HFFc6 (cell line): ENCODE measurements at regions not wholly inside any gene's neighbourhood (a gene's known extent, or its start where the extent isn't known, plus 50 kb on each side); places are given as distances from the start of the nearest gene placed in this dataset.
"Not testable (repeated sequence)": the region's sequence is repeated elsewhere in the genome, so short reads cannot be mapped to it uniquely, and the experiment has no call there.

Experiments used
- DNase-seq: peaks from one replicate; pipeline ENCODE4 v3.0.0-alpha.2; 2018
- H3K27ac Mint-ChIP-seq: 2 replicates; pipeline ENCODE4 v1.8.0; 2020; ENCODE audit warnings: mild to moderate bottlenecking, mixed read lengths
- H3K27me3 Mint-ChIP-seq: 2 replicates; pipeline ENCODE4 v1.8.0; 2021; ENCODE audit warnings: mild to moderate bottlenecking, moderate library complexity, mixed read lengths; ENCODE audit not compliant: insufficient read depth
- H3K36me3 Mint-ChIP-seq: 2 replicates; pipeline ENCODE4 v1.8.0; 2021; ENCODE audit warnings: low read depth, mixed read lengths
- H3K4me1 Mint-ChIP-seq: 2 replicates; pipeline ENCODE4 v1.8.0; 2020; ENCODE audit warnings: low read depth, mixed read lengths
- H3K4me3 Mint-ChIP-seq: 2 replicates; pipeline ENCODE4 v1.8.0; 2020; ENCODE audit warnings: mild to moderate bottlenecking, moderate library complexity, mixed read lengths
- H3K9me3 Mint-ChIP-seq: 2 replicates; pipeline ENCODE4 v1.8.0; 2020; ENCODE audit warnings: mild to moderate bottlenecking, mixed read lengths
- TF ChIP-seq, protein P1 (sequence below): fragments of 200-600 bp; sonication (generic); IDR thresholded peaks from 2 replicates; pipeline ENCODE4 v1.5.0; 2021; ENCODE audit warnings: antibody characterized with exemption, mild to moderate bottlenecking

GRCh38 chrX:125205918-125206665, 113.6 kb upstream of the TEX13C start:
- H3K27me3 Mint-ChIP-seq: peaks cover 4% of the 10 kb centered on the region
- no peaks in the 10 kb centered on the region for H3K9me3 Mint-ChIP-seq
- H3K4me1 Mint-ChIP-seq: no peaks in the 10 kb centered on the region
- no peak overlapping the region for H3K4me3 Mint-ChIP-seq
- no peak for DNase-seq
- H3K36me3 Mint-ChIP-seq: no peaks in the 10 kb centered on the region
- TF ChIP-seq, protein P1, sequence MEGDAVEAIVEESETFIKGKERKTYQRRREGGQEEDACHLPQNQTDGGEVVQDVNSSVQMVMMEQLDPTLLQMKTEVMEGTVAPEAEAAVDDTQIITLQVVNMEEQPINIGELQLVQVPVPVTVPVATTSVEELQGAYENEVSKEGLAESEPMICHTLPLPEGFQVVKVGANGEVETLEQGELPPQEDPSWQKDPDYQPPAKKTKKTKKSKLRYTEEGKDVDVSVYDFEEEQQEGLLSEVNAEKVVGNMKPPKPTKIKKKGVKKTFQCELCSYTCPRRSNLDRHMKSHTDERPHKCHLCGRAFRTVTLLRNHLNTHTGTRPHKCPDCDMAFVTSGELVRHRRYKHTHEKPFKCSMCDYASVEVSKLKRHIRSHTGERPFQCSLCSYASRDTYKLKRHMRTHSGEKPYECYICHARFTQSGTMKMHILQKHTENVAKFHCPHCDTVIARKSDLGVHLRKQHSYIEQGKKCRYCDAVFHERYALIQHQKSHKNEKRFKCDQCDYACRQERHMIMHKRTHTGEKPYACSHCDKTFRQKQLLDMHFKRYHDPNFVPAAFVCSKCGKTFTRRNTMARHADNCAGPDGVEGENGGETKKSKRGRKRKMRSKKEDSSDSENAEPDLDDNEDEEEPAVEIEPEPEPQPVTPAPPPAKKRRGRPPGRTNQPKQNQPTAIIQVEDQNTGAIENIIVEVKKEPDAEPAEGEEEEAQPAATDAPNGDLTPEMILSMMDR: no peak
- no peak overlapping the region for H3K27ac Mint-ChIP-seq

DNA sequence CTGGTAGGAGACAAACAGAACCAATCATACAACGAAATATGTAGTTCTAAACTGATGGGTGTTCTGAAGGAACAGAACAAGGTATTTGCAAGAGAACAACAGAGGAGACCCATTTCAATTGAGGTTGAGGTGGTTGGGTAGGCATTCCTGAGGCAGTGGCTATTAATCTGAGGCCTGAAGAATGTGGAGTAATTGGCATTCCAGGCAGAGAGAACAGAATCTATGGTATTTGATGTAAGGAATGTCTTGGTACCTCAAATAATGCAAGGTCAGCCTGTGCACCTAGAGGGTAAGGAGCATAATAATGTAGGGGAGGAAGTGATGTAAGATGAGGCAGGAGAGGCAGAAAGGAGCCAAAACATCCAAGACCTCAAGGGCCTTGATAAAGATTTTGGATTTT, 109.5 kb upstream of the TEX13C start:
- no peak for DNase-seq
- TF ChIP-seq, protein P1: no peak
- peaks cover 4% of the 10 kb centered on the region; the same call in 1 of the 2 replicates for H3K27me3 Mint-ChIP-seq
- H3K4me1 Mint-ChIP-seq: no peaks in the 10 kb centered on the region
- H3K4me3 Mint-ChIP-seq: no peak overlapping the region
- H3K36me3 Mint-ChIP-seq: no peaks in the 10 kb centered on the region
- H3K27ac Mint-ChIP-seq: no peak overlapping the region
- no peaks in the 10 kb centered on the region for H3K9me3 Mint-ChIP-seq

DNA sequence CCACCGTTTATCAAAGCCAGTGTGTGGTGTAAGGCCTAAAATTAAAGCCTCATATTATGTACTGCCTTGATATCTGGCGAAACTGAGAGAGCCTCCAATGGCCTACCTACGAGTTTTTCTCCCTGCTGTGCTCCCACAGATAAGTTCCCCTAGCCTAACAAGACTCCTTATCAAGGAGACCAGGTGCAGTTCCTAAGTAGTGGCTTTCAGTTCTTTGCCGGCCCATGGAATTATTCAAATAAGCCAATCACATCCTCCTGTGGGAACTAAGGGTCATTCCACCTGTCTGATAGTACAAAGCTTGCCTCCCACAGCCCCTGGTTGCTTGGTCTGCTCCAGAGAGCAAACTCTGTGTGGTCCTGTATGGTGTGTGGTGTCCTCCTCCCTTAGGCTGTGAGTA, 99.8 kb upstream of the TEX13C start:
- H3K27ac Mint-ChIP-seq: no peak overlapping the region

DNA sequence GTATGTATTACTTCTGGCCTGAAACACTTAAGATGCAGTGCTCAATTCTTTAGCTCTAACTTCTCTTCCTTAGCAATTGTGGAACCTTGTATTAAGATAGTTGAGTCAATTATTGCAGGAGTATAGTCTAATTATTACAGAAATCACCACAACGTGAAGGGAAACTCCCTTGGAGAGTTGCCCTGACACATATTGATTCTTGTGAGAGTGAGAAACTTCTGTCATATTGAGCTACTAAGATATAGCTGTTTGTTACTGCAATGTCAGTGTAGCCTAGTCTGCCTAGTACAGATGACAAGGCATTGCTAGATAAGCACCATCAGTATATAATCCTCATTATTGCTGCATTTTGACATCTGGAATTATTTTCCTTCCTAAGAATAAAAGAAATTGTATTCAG, 82.7 kb upstream of the TEX13C start:
- TF ChIP-seq, protein P1: no peak
- DNase-seq: no peak
- H3K36me3 Mint-ChIP-seq: no peaks in the 10 kb centered on the region

More for the DNA sequence above, 99.8 kb upstream of the TEX13C start:
- Mint-ChIP-seq H3K4me3 (no peak overlapping the region), H3K4me1 (no peaks in the 10 kb centered on the region), H3K36me3 (no peaks in the 10 kb centered on the region), H3K9me3 (peaks cover 10% of the 10 kb centered on the region; the same call in 1 of the 2 replicates), H3K27me3 (no peaks in the 10 kb centered on the region)
- TF ChIP-seq, protein P1: no peak
- DNase-seq: no peak

DNA sequence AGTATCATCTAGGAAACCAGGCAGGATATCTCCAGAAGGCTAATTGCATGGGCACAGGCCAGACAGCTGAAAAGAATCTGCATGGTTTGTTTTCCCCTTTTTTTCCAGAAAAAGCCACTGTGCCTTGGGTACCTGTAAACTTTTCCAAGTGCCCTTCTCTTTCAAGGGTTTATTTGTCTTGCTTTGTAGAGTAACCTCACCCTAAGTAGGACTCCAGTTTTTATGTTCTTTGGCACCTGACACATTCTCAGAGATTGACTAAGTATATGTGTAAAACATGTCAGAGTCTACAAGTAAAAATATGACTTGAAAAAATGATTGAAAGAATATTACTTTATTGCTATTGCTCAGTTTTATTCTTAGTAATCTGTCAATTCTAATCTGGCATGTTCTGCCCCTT, 70.7 kb upstream of the TEX13C start:
- no peaks in the 10 kb centered on the region for H3K27me3 Mint-ChIP-seq
- no peaks in the 10 kb centered on the region for H3K4me1 Mint-ChIP-seq
- no peak overlapping the region for H3K27ac Mint-ChIP-seq
- DNase-seq: no peak
- TF ChIP-seq, protein P1: no peak
- H3K9me3 Mint-ChIP-seq: peaks cover 5% of the 10 kb centered on the region
- no peak overlapping the region for H3K4me3 Mint-ChIP-seq
- no peaks in the 10 kb centered on the region for H3K36me3 Mint-ChIP-seq

More for the DNA sequence above, 82.7 kb upstream of the TEX13C start:
- Mint-ChIP-seq H3K27me3 (no peaks in the 10 kb centered on the region), H3K4me3 (no peak overlapping the region), H3K4me1 (no peaks in the 10 kb centered on the region), H3K9me3 (peaks cover 4% of the 10 kb centered on the region; the same call in 1 of the 2 replicates), H3K27ac (no peak overlapping the region)

DNA sequence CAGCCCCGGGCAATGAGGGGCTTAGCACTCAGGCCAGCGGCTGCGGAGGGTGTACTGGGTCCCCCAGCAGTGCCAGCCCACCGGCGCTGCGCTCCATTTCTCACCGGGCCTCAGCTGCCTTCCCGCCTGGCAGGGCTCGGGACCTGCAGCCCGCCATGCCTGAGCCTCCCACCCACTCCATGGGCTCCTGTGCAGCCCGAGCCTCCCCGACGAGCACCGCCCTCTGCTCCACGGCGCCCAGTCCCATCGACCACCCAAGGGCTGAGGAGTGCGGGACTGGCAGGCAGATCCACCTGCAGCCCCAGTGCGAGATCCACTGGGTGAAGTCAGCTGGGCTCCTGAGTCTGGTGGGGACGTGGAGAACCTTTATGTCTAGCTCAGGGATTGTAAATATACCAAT, 63.9 kb upstream of the TEX13C start:
- DNase-seq, H3K27me3 Mint-ChIP-seq: not testable (repeated sequence)

More for the DNA sequence above, 63.9 kb upstream of the TEX13C start:
- not testable (repeated sequence) for H3K36me3 Mint-ChIP-seq, H3K4me1 Mint-ChIP-seq, H3K27ac Mint-ChIP-seq, H3K4me3 Mint-ChIP-seq, H3K9me3 Mint-ChIP-seq
